ENCODE measurements at regions not wholly inside any gene's neighbourhood (a gene's known extent, or its start where the extent isn't known, plus 50 kb on each side); places are given as distances from the start of the nearest gene placed in this dataset.

GRCh38 chr16:26510924-26511323 is 555.8 kb upstream of the C16orf82 start:
- no peak for DNase-seq (ENCODE audit: low read depth)
- H3K9ac ChIP-seq (ENCODE audit: low read length), result no peak overlapping the region
- H3K4me1 ChIP-seq (ENCODE audit: control insufficient read depth, insufficient read depth, low read length), result no peaks in the 10 kb centered on the region
- H3K27me3 ChIP-seq (replicated peaks; ENCODE audit: control insufficient read depth, insufficient read depth, low read length), result no peaks in the 10 kb centered on the region
- no peak overlapping the region for H3K4me3 ChIP-seq (ENCODE audit: low read length)
- H3K9me3 ChIP-seq (ENCODE audit: control insufficient read depth, low read length), result no peaks in the 10 kb centered on the region
- H3K36me3 ChIP-seq (ENCODE audit: control insufficient read depth, insufficient read depth, low read length, severe bottlenecking), result no peaks in the 10 kb centered on the region

DNA sequence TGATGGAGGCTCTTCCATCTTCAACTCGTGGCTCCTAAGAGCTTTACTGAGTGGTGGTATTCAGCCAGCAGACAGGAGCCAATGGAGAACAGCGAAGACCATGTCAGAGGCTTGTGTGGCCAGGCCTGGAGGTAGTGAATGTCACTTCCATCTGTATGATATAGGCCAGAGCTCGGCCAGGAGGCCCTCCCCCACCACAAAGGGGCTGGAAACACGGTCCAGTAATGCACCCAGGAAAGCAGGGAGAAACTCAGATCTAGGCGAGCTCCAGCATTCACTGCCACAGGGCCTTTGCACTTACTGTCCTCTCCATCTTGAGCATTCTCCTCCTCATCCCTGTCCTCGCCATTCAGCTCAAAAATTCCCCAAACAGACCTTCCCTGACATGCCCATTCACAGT is 555.3 kb upstream of the C16orf82 start:
- no peaks in the 10 kb centered on the region for H3K27me3 ChIP-seq (replicated peaks; ENCODE audit: control insufficient read depth, insufficient read depth, low read length)
- no peaks in the 10 kb centered on the region for H3K4me1 ChIP-seq (ENCODE audit: control insufficient read depth, insufficient read depth, low read length)
- no peaks in the 10 kb centered on the region for H3K9me3 ChIP-seq (ENCODE audit: control insufficient read depth, low read length)
- H3K4me3 ChIP-seq (ENCODE audit: low read length), result no peak overlapping the region
- no peak for DNase-seq (ENCODE audit: low read depth)
- no peaks in the 10 kb centered on the region for H3K36me3 ChIP-seq (ENCODE audit: control insufficient read depth, insufficient read depth, low read length, severe bottlenecking)
- H3K9ac ChIP-seq (ENCODE audit: low read length), result no peak overlapping the region

- no peak for DNase-seq (ENCODE audit: low read depth)
- Histone ChIP-seq H3K4me3 (ENCODE audit: low read length) (no peak overlapping the region), H3K36me3 (ENCODE audit: control insufficient read depth, insufficient read depth, low read length, severe bottlenecking) (no peaks in the 10 kb centered on the region)
Measured at GRCh38 chr16:26521626-26522025, 545.1 kb upstream of the C16orf82 start.

DNA sequence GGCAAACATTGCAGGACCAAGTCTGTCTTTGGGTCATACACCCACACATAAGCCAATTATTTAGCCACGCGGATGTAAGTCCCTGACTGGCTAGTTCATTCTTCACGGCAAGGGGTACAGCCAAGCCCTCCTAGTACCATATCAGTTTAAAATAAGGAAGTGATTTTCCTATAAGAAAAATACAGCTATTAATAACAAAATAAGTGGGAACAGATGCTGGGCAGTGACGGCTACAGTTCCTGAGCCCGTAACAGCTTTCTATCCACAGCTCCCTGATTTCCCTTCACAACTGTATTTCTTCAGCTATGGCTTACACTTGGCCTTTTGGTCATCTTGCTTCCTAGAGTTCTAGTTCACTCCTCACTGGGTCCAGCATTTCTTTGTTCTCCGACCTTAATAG is 542.4 kb upstream of the C16orf82 start:
- H3K27me3 ChIP-seq (replicated peaks; ENCODE audit: control insufficient read depth, insufficient read depth, low read length), result no peaks in the 10 kb centered on the region
- no peak for DNase-seq (ENCODE audit: low read depth)
- H3K36me3 ChIP-seq (ENCODE audit: control insufficient read depth, insufficient read depth, low read length, severe bottlenecking), result no peaks in the 10 kb centered on the region
- H3K4me1 ChIP-seq (ENCODE audit: control insufficient read depth, insufficient read depth, low read length), result no peaks in the 10 kb centered on the region
- no peaks in the 10 kb centered on the region for H3K9me3 ChIP-seq (ENCODE audit: control insufficient read depth, low read length)
- no peak overlapping the region for H3K9ac ChIP-seq (ENCODE audit: low read length)
- H3K4me3 ChIP-seq (ENCODE audit: low read length), result no peak overlapping the region

More at GRCh38 chr16:26521626-26522025, 545.1 kb upstream of the C16orf82 start:
- Histone ChIP-seq H3K27me3 (replicated peaks; ENCODE audit: control insufficient read depth, insufficient read depth, low read length) (no peaks in the 10 kb centered on the region), H3K9ac (ENCODE audit: low read length) (no peak overlapping the region), H3K9me3 (ENCODE audit: control insufficient read depth, low read length) (no peaks in the 10 kb centered on the region), H3K4me1 (ENCODE audit: control insufficient read depth, insufficient read depth, low read length) (no peaks in the 10 kb centered on the region)

DNA sequence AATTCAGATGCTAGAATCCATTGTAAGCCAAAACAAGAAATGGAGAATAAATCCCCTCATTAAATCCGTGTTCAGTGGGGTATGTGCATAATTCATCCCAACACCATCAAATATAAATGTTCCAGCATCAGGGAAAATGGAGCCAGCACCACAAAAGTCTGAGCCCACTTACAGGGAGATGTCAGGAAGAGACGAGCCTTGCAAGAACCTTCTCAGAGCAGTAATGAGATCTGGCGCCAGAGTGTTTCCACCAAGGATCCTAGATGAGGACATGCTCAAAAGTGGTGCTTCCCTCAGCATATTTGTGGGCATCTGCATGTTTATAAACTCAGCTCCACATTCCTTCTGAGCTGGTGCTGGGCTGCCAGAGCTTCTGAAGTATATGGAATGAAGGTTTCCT is 541.9 kb upstream of the C16orf82 start:
- H3K4me1 ChIP-seq (ENCODE audit: control insufficient read depth, insufficient read depth, low read length), result no peaks in the 10 kb centered on the region
- no peak overlapping the region for H3K4me3 ChIP-seq (ENCODE audit: low read length)
- no peak overlapping the region for H3K9ac ChIP-seq (ENCODE audit: low read length)
- H3K9me3 ChIP-seq (ENCODE audit: control insufficient read depth, low read length), result no peaks in the 10 kb centered on the region
- no peaks in the 10 kb centered on the region for H3K27me3 ChIP-seq (replicated peaks; ENCODE audit: control insufficient read depth, insufficient read depth, low read length)
- no peak for DNase-seq (ENCODE audit: low read depth)
- H3K36me3 ChIP-seq (ENCODE audit: control insufficient read depth, insufficient read depth, low read length, severe bottlenecking), result no peaks in the 10 kb centered on the region

GRCh38 chr16:26525856-26526255 is 540.9 kb upstream of the C16orf82 start:
- no peak for DNase-seq (ENCODE audit: low read depth)
- no peak overlapping the region for H3K9ac ChIP-seq (ENCODE audit: low read length)
- no peaks in the 10 kb centered on the region for H3K4me1 ChIP-seq (ENCODE audit: control insufficient read depth, insufficient read depth, low read length)
- H3K36me3 ChIP-seq (ENCODE audit: control insufficient read depth, insufficient read depth, low read length, severe bottlenecking), result no peaks in the 10 kb centered on the region
- H3K27me3 ChIP-seq (replicated peaks; ENCODE audit: control insufficient read depth, insufficient read depth, low read length), result no peaks in the 10 kb centered on the region
- H3K4me3 ChIP-seq (ENCODE audit: low read length), result no peak overlapping the region
- H3K9me3 ChIP-seq (ENCODE audit: control insufficient read depth, low read length), result no peaks in the 10 kb centered on the region

GRCh38 chr16:26526633-26527032 is 540.1 kb upstream of the C16orf82 start:
- DNase-seq (ENCODE audit: low read depth), result peak; percentile 0
- Histone ChIP-seq H3K9ac (ENCODE audit: low read length) (no peak overlapping the region), H3K4me1 (ENCODE audit: control insufficient read depth, insufficient read depth, low read length) (no peaks in the 10 kb centered on the region), H3K36me3 (ENCODE audit: control insufficient read depth, insufficient read depth, low read length, severe bottlenecking) (no peaks in the 10 kb centered on the region), H3K27me3 (replicated peaks; ENCODE audit: control insufficient read depth, insufficient read depth, low read length) (no peaks in the 10 kb centered on the region), H3K9me3 (ENCODE audit: control insufficient read depth, low read length) (no peaks in the 10 kb centered on the region), H3K4me3 (ENCODE audit: low read length) (no peak overlapping the region)

GRCh38 chr16:26530584-26531289 is 536.0 kb upstream of the C16orf82 start:
- no peak overlapping the region for H3K4me3 ChIP-seq (ENCODE audit: low read length)
- no peaks in the 10 kb centered on the region for H3K27me3 ChIP-seq (replicated peaks; ENCODE audit: control insufficient read depth, insufficient read depth, low read length)
- H3K9me3 ChIP-seq (ENCODE audit: control insufficient read depth, low read length), result no peaks in the 10 kb centered on the region
- no peak for DNase-seq (ENCODE audit: low read depth)
- H3K4me1 ChIP-seq (ENCODE audit: control insufficient read depth, insufficient read depth, low read length), result no peaks in the 10 kb centered on the region
- H3K36me3 ChIP-seq (ENCODE audit: control insufficient read depth, insufficient read depth, low read length, severe bottlenecking), result no peaks in the 10 kb centered on the region
- H3K9ac ChIP-seq (ENCODE audit: low read length), result no peak overlapping the region

DNA sequence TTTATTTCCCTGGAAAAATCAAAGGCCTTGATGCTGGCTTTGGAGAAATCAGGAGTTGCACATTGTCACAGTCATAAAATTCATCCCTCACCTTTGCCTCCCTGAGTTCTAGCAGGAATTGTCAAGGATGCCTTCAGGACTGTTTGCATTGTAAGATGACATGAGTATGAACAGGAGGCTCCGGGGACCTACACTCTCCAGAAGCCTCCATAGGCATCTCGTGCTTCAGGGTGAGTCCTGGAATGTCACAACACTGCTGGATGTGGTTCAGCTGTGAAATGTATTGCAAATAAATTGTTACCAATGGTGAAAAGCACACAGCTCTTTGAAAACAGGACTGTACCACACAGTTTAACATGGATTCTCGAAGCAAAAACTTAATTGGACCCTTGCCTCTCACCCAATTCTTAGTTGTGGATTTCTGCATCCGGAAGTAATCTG is 535.4 kb upstream of the C16orf82 start:
- no peaks in the 10 kb centered on the region for H3K9me3 ChIP-seq (ENCODE audit: control insufficient read depth, low read length)
- H3K27me3 ChIP-seq (replicated peaks; ENCODE audit: control insufficient read depth, insufficient read depth, low read length), result no peaks in the 10 kb centered on the region
- no peaks in the 10 kb centered on the region for H3K36me3 ChIP-seq (ENCODE audit: control insufficient read depth, insufficient read depth, low read length, severe bottlenecking)
- H3K4me3 ChIP-seq (ENCODE audit: low read length), result no peak overlapping the region
- DNase-seq (ENCODE audit: low read depth), result no peak
- no peaks in the 10 kb centered on the region for H3K4me1 ChIP-seq (ENCODE audit: control insufficient read depth, insufficient read depth, low read length)
- H3K9ac ChIP-seq (ENCODE audit: low read length), result no peak overlapping the region

- DNase-seq (ENCODE audit: low read depth), result no peak
- no peaks in the 10 kb centered on the region for H3K36me3 ChIP-seq (ENCODE audit: control insufficient read depth, insufficient read depth, low read length, severe bottlenecking)
- no peaks in the 10 kb centered on the region for H3K4me1 ChIP-seq (ENCODE audit: control insufficient read depth, insufficient read depth, low read length)
- no peak overlapping the region for H3K9ac ChIP-seq (ENCODE audit: low read length)
- no peaks in the 10 kb centered on the region for H3K9me3 ChIP-seq (ENCODE audit: control insufficient read depth, low read length)
- no peaks in the 10 kb centered on the region for H3K27me3 ChIP-seq (replicated peaks; ENCODE audit: control insufficient read depth, insufficient read depth, low read length)
- H3K4me3 ChIP-seq (ENCODE audit: low read length), result no peak overlapping the region
Measured at GRCh38 chr16:26532456-26532855, 534.3 kb upstream of the C16orf82 start.

GRCh38 chr16:26542198-26542597 is 524.5 kb upstream of the C16orf82 start:
- Histone ChIP-seq H3K4me1 (ENCODE audit: control insufficient read depth, insufficient read depth, low read length) (no peaks in the 10 kb centered on the region), H3K9ac (ENCODE audit: low read length) (no peak overlapping the region), H3K36me3 (ENCODE audit: control insufficient read depth, insufficient read depth, low read length, severe bottlenecking) (no peaks in the 10 kb centered on the region), H3K4me3 (ENCODE audit: low read length) (no peak overlapping the region), H3K9me3 (ENCODE audit: control insufficient read depth, low read length) (no peaks in the 10 kb centered on the region), H3K27me3 (replicated peaks; ENCODE audit: control insufficient read depth, insufficient read depth, low read length) (no peaks in the 10 kb centered on the region)
- DNase-seq (ENCODE audit: low read depth), result no peak

- no peaks in the 10 kb centered on the region for H3K27me3 ChIP-seq (replicated peaks; ENCODE audit: control insufficient read depth, insufficient read depth, low read length)
- DNase-seq (ENCODE audit: low read depth), result no peak
- no peak overlapping the region for H3K9ac ChIP-seq (ENCODE audit: low read length)
- no peaks in the 10 kb centered on the region for H3K4me1 ChIP-seq (ENCODE audit: control insufficient read depth, insufficient read depth, low read length)
- no peaks in the 10 kb centered on the region for H3K36me3 ChIP-seq (ENCODE audit: control insufficient read depth, insufficient read depth, low read length, severe bottlenecking)
- H3K9me3 ChIP-seq (ENCODE audit: control insufficient read depth, low read length), result no peaks in the 10 kb centered on the region
- H3K4me3 ChIP-seq (ENCODE audit: low read length), result no peak overlapping the region
Measured at GRCh38 chr16:26546573-26546972, 520.2 kb upstream of the C16orf82 start.

All from adipocyte (in vitro differentiated cells).